Nephron (organoid): ENCODE measurements at regions not wholly inside any gene's neighbourhood (a gene's known extent, or its start where the extent isn't known, plus 50 kb on each side); places are given as distances from the start of the nearest gene placed in this dataset.

ENCODE experiments used
- H3K27ac Mint-ChIP-seq, 3 experiments: 2 replicates each; pipeline ENCODE4 v1.8.0; 2020; ENCODE audit warnings: mixed read lengths in 3 of 3, mild to moderate bottlenecking in 2 of 3, moderate library complexity in 1 of 3
- H3K27me3 Mint-ChIP-seq: 2 replicates; pipeline ENCODE4 v1.8.0; 2021; ENCODE audit warnings: low read depth, mild to moderate bottlenecking, moderate library complexity, mixed read lengths
- H3K36me3 Mint-ChIP-seq: 2 replicates; pipeline ENCODE4 v1.8.0; 2020; ENCODE audit warnings: low read depth, mixed read lengths
- H3K4me1 Mint-ChIP-seq: 2 replicates; pipeline ENCODE4 v1.8.0; 2020; ENCODE audit warnings: mixed read lengths
- H3K4me3 Mint-ChIP-seq, 3 experiments: 2 replicates each; pipeline ENCODE4 v1.8.0; 2020; ENCODE audit warnings: mild to moderate bottlenecking in 3 of 3, mixed read lengths in 3 of 3, moderate library complexity in 2 of 3
- H3K9me3 Mint-ChIP-seq: 2 replicates; pipeline ENCODE4 v1.8.0; 2020; ENCODE audit warnings: mixed read lengths
- CTCF ChIP-seq, 3 experiments: fragments of 200-600 bp; sonication (generic); IDR thresholded peaks; one replicate each; pipeline ENCODE4 v1.5.0; 2021; ENCODE audit warnings: antibody characterized with exemption in 3 of 3; ENCODE audit not compliant: unreplicated experiment in 3 of 3

DNA sequence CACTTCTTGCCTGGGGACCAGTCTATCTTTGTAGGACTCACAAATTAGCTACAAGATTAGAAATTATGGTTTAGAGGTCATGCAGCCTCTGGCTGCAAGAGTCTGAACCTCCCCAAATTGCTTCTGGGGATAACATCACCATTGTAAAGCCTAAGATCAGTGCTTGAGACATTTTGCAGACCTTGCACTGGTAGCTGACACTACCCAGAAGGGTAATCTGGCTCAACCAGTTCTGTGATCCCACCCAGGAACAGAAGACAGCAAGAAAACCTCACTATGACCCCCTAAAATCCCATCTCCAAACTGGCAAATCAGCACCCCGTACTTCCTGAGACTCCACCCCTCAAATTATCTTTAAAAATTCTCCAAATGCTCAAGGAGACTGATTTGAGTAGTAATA, 58.2 kb upstream of the CDK13 start:
- H3K4me3 Mint-ChIP-seq = no peak overlapping the region
- no peaks in the 10 kb centered on the region for H3K4me1 Mint-ChIP-seq
- no peaks in the 10 kb centered on the region for H3K36me3 Mint-ChIP-seq
- no peaks in the 10 kb centered on the region for H3K9me3 Mint-ChIP-seq
- no peak overlapping the region for H3K27ac Mint-ChIP-seq
- peaks cover 5% of the 10 kb centered on the region for H3K27me3 Mint-ChIP-seq
- TF ChIP-seq CTCF (IDR thresholded peaks at IDR 0.05; ENCODE audit: unreplicated experiment in 3 of 3) = no peak

DNA sequence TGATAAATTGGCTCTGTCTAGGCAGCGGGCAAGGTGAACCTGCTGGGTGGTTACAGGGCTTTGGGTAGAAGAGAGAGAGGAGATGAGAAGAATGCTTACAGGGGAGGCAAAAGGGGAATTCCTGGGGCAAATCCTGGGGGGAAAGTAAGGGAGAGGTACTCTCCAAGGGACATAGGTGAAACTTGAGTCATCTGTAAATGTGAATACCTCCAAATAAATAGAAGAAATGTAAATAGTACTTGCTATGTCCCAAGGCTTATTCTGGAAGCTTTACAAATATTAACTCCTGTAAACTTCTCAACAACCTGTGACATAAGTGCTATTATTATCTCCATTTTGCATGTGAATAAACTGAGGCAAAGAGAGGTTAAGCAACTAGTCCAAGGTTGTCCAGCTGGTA, 57.7 kb upstream of the CDK13 start:
- Mint-ChIP-seq H3K27me3 (peaks cover 5% of the 10 kb centered on the region), H3K4me1 (no peaks in the 10 kb centered on the region), H3K9me3 (no peaks in the 10 kb centered on the region), H3K36me3 (no peaks in the 10 kb centered on the region), H3K4me3 (no peak overlapping the region), H3K27ac (no peak overlapping the region)
- no peak for TF ChIP-seq CTCF (IDR thresholded peaks at IDR 0.05; ENCODE audit: unreplicated experiment in 3 of 3)

DNA sequence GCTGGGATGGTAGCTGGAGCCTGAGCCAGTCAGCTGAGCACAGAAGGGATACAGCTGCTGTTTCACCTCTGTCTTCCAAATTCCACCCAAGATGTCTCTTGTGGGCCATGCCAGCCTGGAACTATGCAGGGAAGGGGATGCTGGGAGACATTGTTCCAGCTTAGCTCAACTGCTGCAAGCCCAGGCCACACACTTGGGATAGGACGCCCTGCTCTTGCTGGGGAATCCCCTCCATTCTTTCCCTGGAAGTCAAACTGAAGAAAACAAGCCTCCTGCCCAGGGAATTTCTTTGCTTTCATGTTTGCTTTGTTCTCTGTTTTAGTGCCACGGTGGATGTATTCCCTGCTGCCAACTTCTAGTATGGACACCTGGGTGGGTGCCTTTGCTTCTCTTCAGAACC, 55.2 kb upstream of the CDK13 start:
- TF ChIP-seq CTCF (IDR thresholded peaks at IDR 0.05; ENCODE audit: unreplicated experiment in 3 of 3) = no peak
- Mint-ChIP-seq H3K4me3 (no peak overlapping the region), H3K9me3 (no peaks in the 10 kb centered on the region), H3K4me1 (no peaks in the 10 kb centered on the region), H3K36me3 (no peaks in the 10 kb centered on the region), H3K27me3 (peaks cover 10% of the 10 kb centered on the region), H3K27ac (no peak overlapping the region)

- Mint-ChIP-seq H3K27ac (no peak overlapping the region), H3K9me3 (no peaks in the 10 kb centered on the region), H3K36me3 (no peaks in the 10 kb centered on the region), H3K4me3 (no peak overlapping the region), H3K27me3 (peaks cover 10% of the 10 kb centered on the region), H3K4me1 (no peaks in the 10 kb centered on the region)
- TF ChIP-seq CTCF (IDR thresholded peaks at IDR 0.05; ENCODE audit: unreplicated experiment in 3 of 3) = no peak
Measured at GRCh38 chr7:39896840-39897239, 53.2 kb upstream of the CDK13 start.

DNA sequence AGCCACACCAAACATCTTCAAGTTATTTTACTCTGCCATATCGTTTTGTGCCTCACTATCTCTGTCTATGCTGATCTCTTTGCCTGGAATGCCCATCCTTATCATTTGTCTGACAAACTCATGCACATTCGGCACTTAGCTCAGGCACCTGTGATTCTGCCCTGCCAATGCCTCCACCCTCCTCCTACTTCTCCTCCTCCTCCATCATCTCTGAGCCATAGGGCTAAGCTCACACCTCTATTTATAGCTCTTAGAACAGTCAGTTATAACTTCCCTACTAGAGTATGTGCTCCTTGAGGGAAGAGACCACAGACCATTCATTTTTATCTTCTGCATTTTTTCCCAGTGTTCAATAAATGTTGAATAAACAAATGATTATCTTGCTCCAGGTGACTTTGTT, 51.2 kb upstream of the CDK13 start:
- Mint-ChIP-seq H3K27ac (no peak overlapping the region), H3K4me3 (no peak overlapping the region), H3K27me3 (peaks cover 11% of the 10 kb centered on the region), H3K36me3 (no peaks in the 10 kb centered on the region), H3K4me1 (no peaks in the 10 kb centered on the region), H3K9me3 (no peaks in the 10 kb centered on the region)
- no peak for TF ChIP-seq CTCF (IDR thresholded peaks at IDR 0.05; ENCODE audit: unreplicated experiment in 3 of 3)
